ENCODE measurements at regions not wholly inside any gene's neighbourhood (a gene's known extent, or its start where the extent isn't known, plus 50 kb on each side); places are given as distances from the start of the nearest gene placed in this dataset.

GRCh38 chr5:96569770-96570169, 92.4 kb upstream of the CAST start:
- no peak overlapping the region for H3K4me3 ChIP-seq (ENCODE audit: control insufficient read depth, low read depth, low read length)
- TF ChIP-seq CTCF (conservative IDR thresholded peaks at IDR 0.05; ENCODE audit: control insufficient read depth, insufficient read depth, low read depth, low read length): no peak
- DNase-seq (ENCODE audit: low read depth): no peak

- TF ChIP-seq CTCF (conservative IDR thresholded peaks at IDR 0.05; ENCODE audit: control insufficient read depth, insufficient read depth, low read depth, low read length): no peak
- peak; percentile 99 for DNase-seq (ENCODE audit: low read depth)
- H3K4me3 ChIP-seq (ENCODE audit: control insufficient read depth, low read depth, low read length): no peak overlapping the region
Observed at GRCh38 chr5:96572864-96573512, 89.2 kb upstream of the CAST start.

- no peak for TF ChIP-seq CTCF (conservative IDR thresholded peaks at IDR 0.05; ENCODE audit: control insufficient read depth, insufficient read depth, low read depth, low read length)
- H3K4me3 ChIP-seq (ENCODE audit: control insufficient read depth, low read depth, low read length): no peak overlapping the region
- no peak for DNase-seq (ENCODE audit: low read depth)
Observed at GRCh38 chr5:96573513-96573894, 88.7 kb upstream of the CAST start.

GRCh38 chr5:96576876-96577275, 85.3 kb upstream of the CAST start:
- TF ChIP-seq CTCF (conservative IDR thresholded peaks at IDR 0.05; ENCODE audit: control insufficient read depth, insufficient read depth, low read depth, low read length): no peak
- no peak for DNase-seq (ENCODE audit: low read depth)
- H3K4me3 ChIP-seq (ENCODE audit: control insufficient read depth, low read depth, low read length): no peak overlapping the region

GRCh38 chr5:96577909-96578308, 84.3 kb upstream of the CAST start:
- no peak for TF ChIP-seq CTCF (conservative IDR thresholded peaks at IDR 0.05; ENCODE audit: control insufficient read depth, insufficient read depth, low read depth, low read length)
- DNase-seq (ENCODE audit: low read depth): no peak

GRCh38 chr5:96579711-96580110, 82.5 kb upstream of the CAST start:
- no peak for TF ChIP-seq CTCF (conservative IDR thresholded peaks at IDR 0.05; ENCODE audit: control insufficient read depth, insufficient read depth, low read depth, low read length)
- H3K4me3 ChIP-seq (ENCODE audit: control insufficient read depth, low read depth, low read length): no peak overlapping the region
- DNase-seq (ENCODE audit: low read depth): no peak

More at GRCh38 chr5:96577909-96578308, 84.3 kb upstream of the CAST start:
- H3K4me3 ChIP-seq (ENCODE audit: control insufficient read depth, low read depth, low read length): no peak overlapping the region

GRCh38 chr5:96582343-96582742, 79.8 kb upstream of the CAST start:
- peak; percentile 76 for DNase-seq (ENCODE audit: low read depth)
- H3K4me3 ChIP-seq (ENCODE audit: control insufficient read depth, low read depth, low read length): no peak overlapping the region
- TF ChIP-seq CTCF (conservative IDR thresholded peaks at IDR 0.05; ENCODE audit: control insufficient read depth, insufficient read depth, low read depth, low read length): no peak
